ENCODE measurements at regions not wholly inside any gene's neighbourhood (a gene's known extent, or its start where the extent isn't known, plus 50 kb on each side); places are given as distances from the start of the nearest gene placed in this dataset.

DNA sequence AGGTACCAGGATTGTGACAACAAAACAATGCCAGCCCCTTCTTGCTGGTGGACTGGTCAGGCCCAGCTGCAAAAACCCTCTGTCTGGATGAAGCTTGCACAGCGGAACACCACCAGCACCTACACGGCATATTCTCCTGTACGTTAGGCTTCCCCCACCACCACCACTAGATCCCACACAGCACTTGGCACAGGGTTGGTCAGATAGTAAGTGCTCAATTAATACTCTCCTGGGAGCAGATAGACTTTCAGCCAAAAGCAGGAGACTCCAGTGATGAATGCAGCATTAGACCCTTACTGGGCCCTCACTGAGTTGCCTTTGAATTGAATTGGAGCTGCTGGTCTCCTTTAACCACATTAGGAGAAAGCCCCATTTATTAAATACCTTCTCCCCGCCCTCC lies 97.9 kb downstream of the CPN2 start:
- H3K4me3 ChIP-seq (ENCODE audit: low read depth, low read length) = no peak overlapping the region
- no peak for TF ChIP-seq CTCF (conservative IDR thresholded peaks at IDR 0.05; ENCODE audit: low read depth, low read length)
- DNase-seq (ENCODE audit: low read depth) = no peak

GRCh38 chr3:194254040-194254439 lies 97.1 kb downstream of the CPN2 start:
- no peak for DNase-seq (ENCODE audit: low read depth)
- TF ChIP-seq CTCF (conservative IDR thresholded peaks at IDR 0.05; ENCODE audit: low read depth, low read length) = no peak

DNA sequence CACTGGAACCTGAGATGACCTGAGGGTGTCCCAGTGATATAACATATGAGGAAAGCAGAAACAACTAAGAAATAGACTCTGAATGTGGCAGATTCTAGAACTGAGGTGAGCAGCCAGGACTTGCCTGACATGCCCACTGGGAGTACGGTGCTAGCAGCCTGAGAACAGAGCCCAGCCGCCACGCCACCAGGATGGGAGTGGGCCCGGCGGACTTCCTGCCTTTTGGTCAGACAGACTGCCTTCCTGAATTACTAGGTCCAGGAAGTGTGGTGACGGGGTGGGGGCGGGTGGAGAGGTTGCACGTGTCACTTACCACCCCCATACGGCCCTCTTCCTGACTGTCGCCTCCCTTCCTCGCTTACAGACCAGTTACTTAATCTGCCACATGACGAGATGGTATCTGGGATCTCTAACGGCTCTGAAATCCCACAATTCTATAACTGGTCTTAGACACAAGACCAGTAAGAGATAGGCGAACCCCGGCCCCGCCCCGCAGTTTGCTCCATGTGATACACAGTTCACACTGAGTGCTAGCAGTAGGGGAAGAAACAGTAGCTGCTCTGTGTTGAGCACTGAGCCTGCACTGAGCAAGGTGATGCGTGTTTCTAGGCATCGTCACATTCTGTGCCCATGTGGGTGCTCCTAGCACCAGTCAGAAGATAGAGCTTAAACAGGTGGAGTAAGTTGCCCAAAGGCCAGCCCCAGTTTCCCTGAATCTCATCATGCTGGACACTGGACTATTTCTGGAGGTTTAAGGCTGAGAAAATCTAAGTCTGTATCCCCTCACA lies 95.7 kb downstream of the CPN2 start:
- no peak for TF ChIP-seq CTCF (conservative IDR thresholded peaks at IDR 0.05; ENCODE audit: low read depth, low read length)
- no peak overlapping the region for H3K4me3 ChIP-seq (ENCODE audit: low read depth, low read length)
- DNase-seq (ENCODE audit: low read depth) = peak; percentile 27

More at GRCh38 chr3:194254040-194254439, 97.1 kb downstream of the CPN2 start:
- no peak overlapping the region for H3K4me3 ChIP-seq (ENCODE audit: low read depth, low read length)

DNA sequence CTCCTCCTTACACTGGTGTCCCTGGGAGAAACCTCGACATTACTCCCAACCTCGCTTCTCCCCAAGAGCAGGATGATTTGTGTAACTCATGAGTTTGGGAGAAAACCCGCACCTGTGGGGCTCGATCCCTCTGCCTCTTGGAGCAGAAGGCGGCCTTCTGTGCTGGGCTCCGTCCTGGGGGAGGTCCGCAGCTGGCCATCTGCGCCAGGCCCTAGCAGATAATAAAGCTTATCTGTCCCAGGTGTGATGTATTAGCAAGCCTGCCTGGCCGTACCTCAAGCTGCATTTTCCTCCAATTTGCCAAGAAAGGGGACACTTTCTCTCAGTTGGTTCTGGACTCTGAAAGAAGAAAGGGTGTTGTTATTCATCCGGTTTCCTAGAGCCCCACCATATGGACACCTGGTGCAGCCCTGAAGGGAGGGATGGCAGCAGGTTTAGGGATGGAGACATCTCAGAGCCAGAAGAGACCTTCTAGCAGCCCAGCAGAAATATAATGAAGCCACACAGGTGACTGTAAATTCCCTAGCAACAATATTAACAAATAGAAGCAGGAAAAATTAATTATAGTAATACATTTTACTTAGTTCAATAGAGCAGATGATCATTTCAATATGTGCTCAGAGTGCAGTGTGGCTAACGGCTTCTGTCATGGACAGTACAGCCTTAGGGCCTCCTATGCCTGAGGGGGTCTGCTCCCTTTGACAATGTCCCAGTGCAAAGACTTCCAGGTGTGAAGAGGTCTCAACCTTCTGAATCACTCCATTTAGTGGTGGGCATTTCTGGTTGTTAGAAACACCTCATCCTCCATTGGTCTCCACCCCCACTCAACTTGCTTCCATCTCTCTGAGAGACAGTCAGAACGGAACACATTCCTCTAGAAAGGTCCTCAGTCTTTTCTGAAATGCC lies 94.8 kb downstream of the CPN2 start:
- no peak for TF ChIP-seq CTCF (conservative IDR thresholded peaks at IDR 0.05; ENCODE audit: low read depth, low read length)
- no peak for DNase-seq (ENCODE audit: low read depth)
- no peak overlapping the region for H3K4me3 ChIP-seq (ENCODE audit: low read depth, low read length)

DNA sequence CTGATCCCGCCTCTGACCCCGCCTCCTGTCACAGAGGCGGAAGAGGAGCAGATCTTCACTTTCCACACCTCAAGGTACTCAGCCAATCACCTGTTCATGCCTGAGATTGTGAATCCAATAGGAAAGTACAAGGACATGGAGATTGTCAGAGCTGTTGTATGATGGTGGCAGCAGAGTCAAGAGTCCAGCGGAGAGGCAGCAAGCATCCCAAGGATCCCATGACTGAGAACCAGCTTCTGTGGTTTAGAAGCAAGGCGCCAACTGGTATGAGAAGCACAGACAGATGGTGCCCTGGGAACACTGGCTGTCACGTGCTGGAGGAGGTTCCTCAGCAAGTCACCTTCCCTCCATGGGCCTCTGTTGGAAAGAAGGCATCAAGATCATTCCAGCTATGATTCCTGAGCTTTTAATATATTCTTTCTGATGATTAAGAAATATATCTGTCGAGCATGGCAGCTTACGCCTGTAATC lies 93.9 kb downstream of the CPN2 start:
- no peak for TF ChIP-seq CTCF (conservative IDR thresholded peaks at IDR 0.05; ENCODE audit: low read depth, low read length)
- no peak overlapping the region for H3K4me3 ChIP-seq (ENCODE audit: low read depth, low read length)
- no peak for DNase-seq (ENCODE audit: low read depth)

- no peak overlapping the region for H3K4me3 ChIP-seq (ENCODE audit: low read depth, low read length)
- TF ChIP-seq CTCF (conservative IDR thresholded peaks at IDR 0.05; ENCODE audit: low read depth, low read length) = no peak
- no peak for DNase-seq (ENCODE audit: low read depth)
These were observed 93.0 kb downstream of the CPN2 start for GRCh38 chr3:194257916-194258668.
